Activated CD4-positive, alpha-beta T cell treated with anti-CD3 and anti-CD28 coated beads for 4 hours (primary cell): ENCODE measurements at regions not wholly inside any gene's neighbourhood (a gene's known extent, or its start where the extent isn't known, plus 50 kb on each side); places are given as distances from the start of the nearest gene placed in this dataset.
"Not testable (repeated sequence)": the region's sequence is repeated elsewhere in the genome, so short reads cannot be mapped to it uniquely, and the experiment has no call there.

Experiments
- DNase-seq, 2 donors: peaks; one replicate each; pipeline ENCODE4 v3.0.0-alpha.2; 2020

DNA sequence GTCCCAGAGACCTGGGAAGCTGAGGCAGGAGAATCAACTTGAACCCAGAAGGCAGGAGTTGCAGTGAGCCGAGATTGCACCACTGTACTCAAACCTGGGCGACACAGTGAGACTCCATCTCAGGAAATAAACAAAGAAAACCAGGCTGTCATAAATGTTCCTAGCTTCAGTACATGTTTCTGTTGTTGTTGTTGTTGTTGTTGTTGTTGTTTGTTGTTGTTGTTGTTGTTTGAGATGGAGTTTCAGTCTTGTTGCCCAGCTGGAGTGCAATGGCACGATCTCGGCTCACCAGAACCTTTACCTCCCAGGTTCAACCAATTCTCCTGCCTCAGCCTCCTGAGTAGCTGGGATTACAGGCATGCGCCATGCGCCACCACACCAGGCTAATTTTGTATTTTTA is 452.5 kb downstream of the HS3ST3B1 start:
- DNase-seq: no peak

- no peak for DNase-seq
Measured at GRCh38 chr17:14752011-14752410, 451.1 kb downstream of the HS3ST3B1 start.

DNA sequence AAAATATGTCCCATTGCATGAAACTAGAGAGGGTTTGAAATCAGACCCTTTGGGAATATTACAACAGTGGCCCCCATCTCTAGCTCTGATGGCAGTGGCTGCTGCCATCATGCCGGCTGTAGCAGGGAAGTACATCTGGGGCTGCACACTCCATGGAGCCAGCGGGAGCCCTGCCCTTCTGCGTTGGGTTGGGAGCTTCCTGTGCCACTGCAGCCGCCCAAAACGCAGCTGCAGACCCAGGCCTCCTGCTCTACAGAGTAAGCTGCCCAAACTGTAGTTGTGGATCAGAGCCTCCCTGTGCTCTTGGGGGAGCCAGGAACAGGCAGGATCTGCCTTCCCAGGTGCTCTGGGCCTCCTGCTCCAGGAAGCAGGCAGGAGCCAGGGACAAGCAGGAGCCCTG is 450.0 kb downstream of the HS3ST3B1 start:
- no peak for DNase-seq

GRCh38 chr17:14749269-14749668 is 448.4 kb downstream of the HS3ST3B1 start:
- DNase-seq: no peak

DNA sequence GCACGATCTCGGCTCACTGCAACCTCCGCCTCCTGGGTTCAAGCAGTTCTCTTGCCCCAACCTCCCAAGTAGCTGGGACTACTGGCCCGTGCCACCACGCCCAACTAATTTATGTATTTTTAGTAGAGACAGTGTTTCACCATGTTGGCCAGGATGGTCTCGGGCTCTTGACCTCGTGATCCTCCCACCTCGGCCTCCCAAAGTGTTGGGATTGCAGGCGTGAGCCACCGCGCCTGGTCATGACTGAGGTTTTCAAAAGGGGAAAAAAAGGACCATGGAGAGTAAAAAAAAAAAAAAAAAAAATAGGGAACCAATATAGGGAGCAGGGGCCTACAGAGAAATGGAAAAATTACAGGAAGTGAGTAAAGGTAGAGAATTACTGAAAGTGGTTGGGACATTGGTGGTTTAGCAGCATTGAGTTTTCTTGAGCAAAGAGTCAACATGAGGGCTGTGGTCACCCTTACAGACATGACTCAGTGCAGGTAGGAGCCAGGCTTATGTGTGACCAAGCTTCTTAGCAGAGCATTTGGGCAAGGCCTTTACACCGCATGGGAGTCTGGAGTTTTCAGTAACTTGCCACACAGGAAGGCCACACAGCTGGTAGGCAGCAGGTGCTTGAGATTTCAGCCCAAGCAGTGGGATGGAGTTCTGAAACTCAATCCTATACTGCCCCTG is 447.3 kb downstream of the HS3ST3B1 start:
- no peak for DNase-seq

DNA sequence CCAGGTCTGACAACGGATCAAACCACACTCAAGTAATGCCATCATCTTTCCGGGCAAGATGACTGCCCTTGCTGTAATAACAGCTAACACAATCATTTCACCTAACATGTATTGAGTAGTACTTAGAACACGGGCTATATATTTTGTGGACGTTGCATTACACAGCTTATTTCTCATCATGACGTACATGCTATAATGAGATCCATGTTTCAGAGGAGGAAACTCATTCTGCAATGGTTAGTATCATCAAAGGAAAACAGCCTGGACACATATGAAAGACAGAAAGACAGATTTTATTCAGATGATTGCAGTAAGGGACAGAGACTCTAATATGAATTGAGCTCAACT is 446.7 kb downstream of the HS3ST3B1 start:
- DNase-seq: no peak

- no peak for DNase-seq
Measured at GRCh38 chr17:14746822-14747602, 446.1 kb downstream of the HS3ST3B1 start.

DNA sequence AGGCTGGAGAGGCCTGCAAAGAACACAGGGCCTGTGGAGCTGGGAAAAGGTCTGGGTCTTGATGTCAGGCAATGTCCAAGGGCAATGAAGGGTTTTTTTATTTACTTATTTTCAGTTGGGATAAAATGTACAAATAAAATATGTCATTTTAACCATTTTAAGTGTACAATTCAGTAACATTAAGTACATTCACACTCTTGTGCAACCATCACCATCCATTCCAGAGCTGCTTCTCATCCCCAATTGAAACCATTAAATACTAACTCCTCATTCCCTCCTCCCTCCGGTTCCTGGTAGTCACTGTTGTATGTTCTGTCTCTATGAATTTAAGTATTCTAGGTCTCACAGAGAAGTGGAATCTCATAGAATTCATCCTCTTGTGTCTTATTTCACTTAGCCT is 444.7 kb downstream of the HS3ST3B1 start:
- DNase-seq: no peak

GRCh38 chr17:14744761-14745473 is 444.0 kb downstream of the HS3ST3B1 start:
- DNase-seq: no peak

DNA sequence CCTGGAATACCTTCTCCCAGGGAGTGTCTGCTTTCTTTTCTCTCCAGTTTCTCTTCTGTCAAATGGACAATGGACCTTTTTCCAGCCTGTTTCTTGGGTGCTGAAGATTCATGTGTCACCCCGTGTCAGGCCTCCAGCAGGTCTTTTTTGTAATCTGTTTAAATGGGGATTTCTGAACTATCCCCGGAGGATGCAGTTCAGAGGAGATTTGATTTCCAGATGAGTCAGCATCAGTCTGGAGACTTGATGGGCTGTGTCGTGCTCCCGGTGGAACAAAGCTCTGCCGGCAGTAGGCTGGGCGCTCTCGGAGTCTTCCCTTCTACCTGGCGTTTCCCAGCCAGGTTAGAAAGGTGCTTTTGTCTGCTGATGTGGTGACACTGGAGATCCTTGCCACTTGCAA is 440.6 kb downstream of the HS3ST3B1 start:
- no peak for DNase-seq

GRCh38 chr17:14739656-14740431 is 439.0 kb downstream of the HS3ST3B1 start:
- DNase-seq: no peak

DNA sequence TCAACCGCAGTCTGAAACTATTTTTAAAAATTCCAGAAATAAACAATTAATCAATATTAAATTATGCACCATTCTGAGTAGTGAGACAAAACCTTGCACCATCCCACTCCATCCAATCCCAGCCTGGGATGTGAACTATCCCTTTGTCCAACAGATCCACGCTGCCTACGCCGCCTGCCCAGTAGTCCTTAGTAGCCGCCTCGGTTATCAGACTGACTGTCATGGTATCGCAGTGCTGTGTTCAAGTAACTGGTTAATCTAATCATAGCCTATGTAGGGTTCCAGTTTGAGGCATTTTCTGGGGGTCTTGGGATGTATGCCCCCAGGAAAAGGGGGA is 437.7 kb downstream of the HS3ST3B1 start:
- no peak for DNase-seq

DNA sequence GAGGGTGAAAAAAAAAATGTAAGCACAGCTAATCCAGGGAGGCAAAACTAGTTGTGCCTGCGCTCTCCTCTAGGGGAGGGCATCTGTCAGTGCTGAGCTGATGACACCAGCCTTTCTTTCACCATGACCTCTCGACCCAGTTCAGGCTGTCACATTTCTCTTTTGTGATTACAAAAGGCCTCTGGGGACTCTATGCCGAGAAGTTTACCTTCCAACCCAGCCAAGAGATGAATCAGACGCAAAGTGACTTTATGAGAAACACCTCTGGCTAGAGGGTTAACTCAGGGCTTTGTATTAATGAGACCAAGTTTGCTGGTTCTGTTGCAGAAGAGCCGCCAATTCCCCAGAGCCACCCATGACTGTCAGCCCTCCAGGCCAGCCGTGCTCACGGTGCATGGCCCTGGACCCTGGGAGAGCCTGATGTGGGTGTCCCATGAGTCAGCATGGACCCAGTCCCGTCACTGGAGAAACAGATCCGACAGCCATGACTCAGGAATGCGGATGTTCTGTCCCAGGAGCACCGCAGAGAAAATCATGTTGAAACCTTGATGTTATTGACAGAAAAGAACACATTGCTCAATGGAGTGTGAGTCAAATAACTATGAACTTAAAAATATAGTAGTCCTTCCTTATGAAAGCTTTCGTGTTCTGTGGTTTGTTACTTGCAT is 437.2 kb downstream of the HS3ST3B1 start:
- no peak for DNase-seq

GRCh38 chr17:14736631-14737030 is 435.8 kb downstream of the HS3ST3B1 start:
- DNase-seq: no peak

DNA sequence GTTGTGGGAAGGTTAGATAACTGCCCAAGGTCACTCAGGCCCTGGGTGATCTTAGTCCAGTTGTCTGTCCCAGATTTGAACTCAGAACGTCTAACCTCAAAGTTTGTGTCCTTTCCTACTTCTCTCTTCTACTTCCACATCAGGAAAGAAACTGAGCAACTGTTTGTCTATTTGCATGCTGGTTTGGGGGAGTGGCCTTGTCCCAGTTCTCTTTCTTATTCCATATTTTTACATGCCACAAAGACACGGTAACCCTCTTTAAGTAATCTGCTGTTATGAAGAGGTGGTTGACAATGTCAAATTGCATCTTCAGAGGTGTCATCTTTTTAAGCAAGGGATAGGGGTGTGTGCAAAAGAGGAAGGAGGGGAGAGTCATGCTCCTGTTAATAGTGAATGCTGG is 432.5 kb downstream of the HS3ST3B1 start:
- no peak for DNase-seq

DNA sequence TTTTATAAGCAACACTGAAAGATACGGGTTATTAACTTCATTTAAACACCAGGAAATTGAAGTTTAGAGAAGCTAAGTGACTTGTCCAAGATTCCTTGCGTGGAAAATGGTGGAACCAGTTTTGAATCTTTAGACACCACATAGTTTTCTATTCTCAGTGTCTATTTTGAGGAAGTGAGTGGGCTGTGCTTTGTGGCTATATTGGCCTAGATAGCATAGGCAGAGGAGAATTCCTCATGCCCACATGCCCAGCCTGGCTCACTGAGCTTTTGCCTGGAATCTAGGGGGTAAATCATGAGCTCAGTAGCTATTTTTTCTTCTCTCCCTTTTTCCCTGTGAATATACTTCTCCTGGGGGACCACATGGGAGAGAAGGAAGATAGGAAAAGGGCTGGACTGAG is 431.3 kb downstream of the HS3ST3B1 start:
- DNase-seq: no peak

DNA sequence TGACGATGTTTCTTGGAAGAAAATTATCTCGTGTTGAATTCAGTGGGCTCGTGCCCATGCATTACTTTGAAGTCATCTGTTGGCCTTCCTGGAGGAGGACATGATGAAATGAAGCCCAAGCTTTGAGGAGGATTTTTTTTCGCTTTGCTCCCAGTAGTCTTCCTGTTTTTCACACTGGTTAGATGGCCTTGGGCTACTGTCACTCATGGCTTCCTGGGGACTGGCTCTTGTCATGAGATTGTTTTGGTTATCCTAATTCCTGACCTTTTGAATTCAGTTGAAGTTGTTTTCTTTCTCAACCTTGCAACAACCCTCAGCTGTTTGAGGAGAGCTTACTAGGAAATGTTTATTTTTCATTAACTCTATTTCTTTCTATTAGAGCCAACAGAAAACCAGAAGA is 430.7 kb downstream of the HS3ST3B1 start:
- DNase-seq: no peak

- no peak for DNase-seq
Measured at GRCh38 chr17:14730821-14731220, 429.9 kb downstream of the HS3ST3B1 start.

DNA sequence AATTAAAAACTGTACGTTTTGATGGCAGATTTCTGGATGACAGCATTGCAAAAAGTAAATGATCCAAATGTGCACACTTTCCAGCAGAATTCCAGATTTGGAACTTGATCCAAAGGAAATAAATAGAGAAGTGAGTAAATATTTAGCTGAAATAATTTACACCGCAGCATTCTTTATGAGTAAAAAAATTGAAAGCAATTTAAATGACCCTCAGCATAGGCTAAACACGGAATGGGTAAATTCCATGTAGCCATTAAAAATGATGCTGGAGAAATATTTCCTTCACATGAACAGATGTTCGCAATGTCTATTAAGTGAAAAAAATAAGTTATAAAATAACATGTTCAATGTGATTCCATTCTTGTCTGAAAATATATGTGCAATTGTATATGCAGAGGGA is 424.8 kb downstream of the HS3ST3B1 start:
- no peak for DNase-seq

DNA sequence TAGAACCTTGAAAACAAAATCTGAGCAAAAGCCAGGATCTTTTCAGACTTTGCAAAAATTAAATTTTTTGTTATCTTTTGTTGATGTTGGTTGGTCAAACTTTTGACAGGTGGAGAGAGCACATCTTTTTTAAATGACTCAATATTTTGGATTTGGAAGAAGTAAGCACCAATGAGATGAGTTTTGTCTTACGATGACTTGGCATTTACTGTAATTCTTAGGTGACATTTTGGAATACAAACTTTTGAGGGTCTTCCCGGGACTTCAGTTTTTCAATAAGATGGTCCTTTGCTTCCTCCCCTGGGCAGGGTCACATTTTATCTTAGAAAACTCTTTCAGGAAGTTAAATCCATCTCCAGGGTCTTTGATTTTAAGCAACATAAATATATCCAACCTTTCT is 423.9 kb downstream of the HS3ST3B1 start:
- no peak for DNase-seq

- not testable (repeated sequence) for DNase-seq
Measured at GRCh38 chr17:14723349-14723748, 422.5 kb downstream of the HS3ST3B1 start.

GRCh38 chr17:14719942-14720341 is 419.1 kb downstream of the HS3ST3B1 start:
- no peak for DNase-seq

DNA sequence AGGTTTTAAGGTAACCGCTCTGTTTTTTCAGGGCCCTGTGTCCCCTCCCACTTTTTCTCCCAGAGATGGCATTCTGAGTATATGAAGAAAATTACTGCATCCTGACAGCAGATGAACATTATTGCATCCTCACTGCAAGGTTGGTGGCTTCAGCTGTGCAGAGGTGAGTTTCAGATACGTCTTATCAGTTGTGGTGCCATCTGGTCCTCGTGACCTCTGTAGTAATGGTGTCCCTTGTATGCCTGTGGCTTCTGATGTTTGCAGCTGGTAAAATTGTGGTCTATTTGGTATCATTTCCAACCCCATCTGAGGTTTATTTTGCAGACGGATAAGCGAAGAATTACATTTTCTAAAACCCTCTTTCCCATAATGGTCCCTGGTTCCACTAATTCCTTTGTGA is 417.0 kb downstream of the HS3ST3B1 start:
- DNase-seq: no peak
